Suprapubic skin (tissue), 4 donors: ENCODE measurements at regions not wholly inside any gene's neighbourhood (a gene's known extent, or its start where the extent isn't known, plus 50 kb on each side); places are given as distances from the start of the nearest gene placed in this dataset.

Experiments used
- CTCF ChIP-seq, 2 donors: fragments of 200-600 bp in 1 of 2; fragments of 450-650 bp in 1 of 2; sonication (generic) in 1 of 2; IDR thresholded peaks; one replicate each; pipeline ENCODE4 v1.5.1; 2016 to 2019; ENCODE audit warnings: antibody characterized with exemption in 2 of 2, mild to moderate bottlenecking in 1 of 2, moderate library complexity in 1 of 2
- EP300 ChIP-seq: sonication (generic); formaldehyde crosslinking; IDR thresholded peaks from one replicate; pipeline ENCODE4 v1.6.1; 2017; ENCODE audit warnings: antibody characterized with exemption
- POLR2A ChIP-seq, 2 donors: fragments of 450-650 bp; IDR thresholded peaks; one replicate each; pipeline ENCODE4 v1.6.1; 2017; ENCODE audit warnings: antibody characterized with exemption in 2 of 2, mild to moderate bottlenecking in 2 of 2, moderate library complexity in 2 of 2
- POLR2AphosphoS5 ChIP-seq, 3 donors: sonication (generic); formaldehyde crosslinking; IDR thresholded peaks; one replicate each; pipeline ENCODE4 v1.6.1; 2017; ENCODE audit warnings: antibody characterized with exemption in 3 of 3

GRCh38 chr12:87283111-87283510 lies 746.1 kb downstream of the C12orf50 start:
- no peak for TF ChIP-seq POLR2A (IDR thresholded peaks at IDR 0.05)
- no peak for TF ChIP-seq CTCF (IDR thresholded peaks at IDR 0.05)
- no peak for TF ChIP-seq POLR2AphosphoS5 (IDR thresholded peaks at IDR 0.05)
- TF ChIP-seq EP300, result no peak
